ENCODE measurements at regions not wholly inside any gene's neighbourhood (a gene's known extent, or its start where the extent isn't known, plus 50 kb on each side); places are given as distances from the start of the nearest gene placed in this dataset.
"Not testable (repeated sequence)": the region's sequence is repeated elsewhere in the genome, so short reads cannot be mapped to it uniquely, and the experiment has no call there.

DNA sequence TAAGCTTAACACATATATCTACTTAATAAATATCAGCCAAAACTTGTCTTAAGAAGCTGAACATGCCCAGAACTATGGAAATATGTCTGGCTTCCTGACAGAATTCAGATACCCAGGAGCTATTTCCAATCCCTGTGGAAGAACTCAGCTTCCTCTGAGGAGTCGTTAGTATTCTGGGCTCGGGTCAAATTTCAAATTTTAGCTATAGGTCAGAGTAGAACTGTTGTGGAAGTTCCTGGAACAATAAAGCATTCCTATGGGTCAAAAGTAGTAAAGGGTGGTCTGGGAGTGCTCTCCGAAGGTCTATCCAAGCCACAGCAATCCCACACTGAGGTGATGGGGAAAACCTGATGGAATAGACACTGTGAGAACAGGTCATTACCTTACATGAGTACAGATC is 342.7 kb upstream of the CHST9 start:
- Mint-ChIP-seq H3K27me3 (ENCODE audit: unreplicated experiment) (no peaks in the 10 kb centered on the region), H3K27ac (ENCODE audit: unreplicated experiment) (no peak overlapping the region), H3K36me3 (ENCODE audit: insufficient read depth, unreplicated experiment) (no peaks in the 10 kb centered on the region), H3K4me3 (ENCODE audit: low read depth, unreplicated experiment) (no peak overlapping the region), H3K9me3 (ENCODE audit: low read depth, unreplicated experiment) (peaks cover 3% of the 10 kb centered on the region), H3K4me1 (ENCODE audit: low read depth, unreplicated experiment) (no peaks in the 10 kb centered on the region)
- TF ChIP-seq CTCF (IDR thresholded peaks at IDR 0.05; ENCODE audit: unreplicated experiment), result no peak
- no TSS peak for BruUV-seq (replicated peaks)
- CTCF ChIA-PET, result no interaction called here
- intact Hi-C loops (cut with micrococcal nuclease; ENCODE audit: unreplicated experiment), result no loop called here
- no peak for DNase-seq

GRCh38 chr18:27520401-27520800 is 335.3 kb upstream of the CHST9 start:
- DNase-seq, result no peak
- intact Hi-C loops (cut with micrococcal nuclease; ENCODE audit: unreplicated experiment), result no loop called here
- H3K9me3 Mint-ChIP-seq (ENCODE audit: low read depth, unreplicated experiment), result no peaks in the 10 kb centered on the region
- no peaks in the 10 kb centered on the region for H3K36me3 Mint-ChIP-seq (ENCODE audit: insufficient read depth, unreplicated experiment)
- H3K4me1 Mint-ChIP-seq (ENCODE audit: low read depth, unreplicated experiment), result no peaks in the 10 kb centered on the region
- CTCF ChIA-PET, result no interaction called here
- H3K27me3 Mint-ChIP-seq (ENCODE audit: unreplicated experiment), result no peaks in the 10 kb centered on the region
- no TSS peak for BruUV-seq (replicated peaks)
- no peak overlapping the region for H3K4me3 Mint-ChIP-seq (ENCODE audit: low read depth, unreplicated experiment)
- no peak for TF ChIP-seq CTCF (IDR thresholded peaks at IDR 0.05; ENCODE audit: unreplicated experiment)
- H3K27ac Mint-ChIP-seq (ENCODE audit: unreplicated experiment), result no peak overlapping the region

- H3K9me3 Mint-ChIP-seq (ENCODE audit: low read depth, unreplicated experiment); H3K27me3 Mint-ChIP-seq (ENCODE audit: unreplicated experiment); BruUV-seq (replicated peaks); H3K36me3 Mint-ChIP-seq (ENCODE audit: insufficient read depth, unreplicated experiment); H3K4me1 Mint-ChIP-seq (ENCODE audit: low read depth, unreplicated experiment); H3K27ac Mint-ChIP-seq (ENCODE audit: unreplicated experiment); intact Hi-C loops (cut with micrococcal nuclease; ENCODE audit: unreplicated experiment); CTCF ChIA-PET; H3K4me3 Mint-ChIP-seq (ENCODE audit: low read depth, unreplicated experiment); DNase-seq: not testable (repeated sequence)
Measured at GRCh38 chr18:27510036-27510633, 325.0 kb upstream of the CHST9 start.

- CTCF ChIA-PET, result no interaction called here
- H3K9me3 Mint-ChIP-seq (ENCODE audit: low read depth, unreplicated experiment), result no peaks in the 10 kb centered on the region
- no peaks in the 10 kb centered on the region for H3K27me3 Mint-ChIP-seq (ENCODE audit: unreplicated experiment)
- no peaks in the 10 kb centered on the region for H3K36me3 Mint-ChIP-seq (ENCODE audit: insufficient read depth, unreplicated experiment)
- no TSS peak for BruUV-seq (replicated peaks)
- no peaks in the 10 kb centered on the region for H3K4me1 Mint-ChIP-seq (ENCODE audit: low read depth, unreplicated experiment)
- no peak overlapping the region for H3K27ac Mint-ChIP-seq (ENCODE audit: unreplicated experiment)
- intact Hi-C loops (cut with micrococcal nuclease; ENCODE audit: unreplicated experiment), result no loop called here
- no peak for TF ChIP-seq CTCF (IDR thresholded peaks at IDR 0.05; ENCODE audit: unreplicated experiment)
- no peak for DNase-seq
- no peak overlapping the region for H3K4me3 Mint-ChIP-seq (ENCODE audit: low read depth, unreplicated experiment)
Measured at GRCh38 chr18:27501671-27502070, 316.6 kb upstream of the CHST9 start.

- no TSS peak for BruUV-seq (replicated peaks)
- no peaks in the 10 kb centered on the region for H3K27me3 Mint-ChIP-seq (ENCODE audit: unreplicated experiment)
- DNase-seq, result no peak
- H3K4me1 Mint-ChIP-seq (ENCODE audit: low read depth, unreplicated experiment), result no peaks in the 10 kb centered on the region
- H3K4me3 Mint-ChIP-seq (ENCODE audit: low read depth, unreplicated experiment), result no peak overlapping the region
- no peak for TF ChIP-seq CTCF (IDR thresholded peaks at IDR 0.05; ENCODE audit: unreplicated experiment)
- H3K36me3 Mint-ChIP-seq (ENCODE audit: insufficient read depth, unreplicated experiment), result no peaks in the 10 kb centered on the region
- no peaks in the 10 kb centered on the region for H3K9me3 Mint-ChIP-seq (ENCODE audit: low read depth, unreplicated experiment)
- H3K27ac Mint-ChIP-seq (ENCODE audit: unreplicated experiment), result no peak overlapping the region
- CTCF ChIA-PET, result no interaction called here
- intact Hi-C loops (cut with micrococcal nuclease; ENCODE audit: unreplicated experiment), result no loop called here
Measured at GRCh38 chr18:27500531-27500930, 315.4 kb upstream of the CHST9 start.

All from Calu3 (cell line).